Tibial artery (tissue), 4 donors: ENCODE measurements at regions not wholly inside any gene's neighbourhood (a gene's known extent, or its start where the extent isn't known, plus 50 kb on each side); places are given as distances from the start of the nearest gene placed in this dataset.

ENCODE experiments used
- DNase-seq, 2 donors: peaks; one replicate each; pipeline ENCODE4 v3.0.0-alpha.2; 2019
- H3K27ac ChIP-seq, 2 donors: fragments of 200-600 bp; sonication (generic) in 1 of 2; 1 replicate in 1 of 2; 2 replicates in 1 of 2; pipeline ENCODE4 v1.5.1; 2018 to 2019; ENCODE audit warnings: mild to moderate bottlenecking in 1 of 2
- H3K27me3 ChIP-seq, 2 donors: fragments of 200-600 bp; sonication (generic) in 1 of 2; one replicate each; pipeline versions ENCODE4 v1.5.1 to v1.6.0; 2016 to 2019
- H3K36me3 ChIP-seq, 3 donors: fragments of 200-600 bp; sonication (generic) in 2 of 3; one replicate each; pipeline ENCODE4 v1.5.1; 2016 to 2019; ENCODE audit warnings: mild to moderate bottlenecking in 2 of 3
- H3K4me1 ChIP-seq, 4 donors: fragments of 200-600 bp; sonication (generic) in 2 of 4; 1 replicate in 3 of 4; 2 replicates in 1 of 4; pipeline ENCODE4 v1.5.1; 2016 to 2019
- H3K4me3 ChIP-seq, 2 donors: fragments of 200-600 bp; sonication (generic) in 1 of 2; 1 replicate in 1 of 2; 2 replicates in 1 of 2; pipeline ENCODE4 v1.5.1; 2018 to 2019; ENCODE audit warnings: mild to moderate bottlenecking in 2 of 2
- H3K9me3 ChIP-seq, 3 donors: fragments of 200-600 bp; sonication (generic) in 1 of 3; one replicate each; pipeline ENCODE4 v1.5.1; 2016 to 2019
- CTCF ChIP-seq, 2 experiments: fragments of 200-600 bp in 1 of 2; fragments of 450-650 bp in 1 of 2; IDR thresholded peaks; one replicate each; pipeline ENCODE4 v1.5.1; 2017 to 2019; ENCODE audit warnings: antibody characterized with exemption in 2 of 2, mild to moderate bottlenecking in 1 of 2, moderate library complexity in 1 of 2
- intact Hi-C: fragments of 100-400 bp; cut with DNase I; formaldehyde crosslinking; loops from one replicate; pipeline ENCODE4 v1.15.0; 2023; ENCODE audit warnings: low total_unique reads

DNA sequence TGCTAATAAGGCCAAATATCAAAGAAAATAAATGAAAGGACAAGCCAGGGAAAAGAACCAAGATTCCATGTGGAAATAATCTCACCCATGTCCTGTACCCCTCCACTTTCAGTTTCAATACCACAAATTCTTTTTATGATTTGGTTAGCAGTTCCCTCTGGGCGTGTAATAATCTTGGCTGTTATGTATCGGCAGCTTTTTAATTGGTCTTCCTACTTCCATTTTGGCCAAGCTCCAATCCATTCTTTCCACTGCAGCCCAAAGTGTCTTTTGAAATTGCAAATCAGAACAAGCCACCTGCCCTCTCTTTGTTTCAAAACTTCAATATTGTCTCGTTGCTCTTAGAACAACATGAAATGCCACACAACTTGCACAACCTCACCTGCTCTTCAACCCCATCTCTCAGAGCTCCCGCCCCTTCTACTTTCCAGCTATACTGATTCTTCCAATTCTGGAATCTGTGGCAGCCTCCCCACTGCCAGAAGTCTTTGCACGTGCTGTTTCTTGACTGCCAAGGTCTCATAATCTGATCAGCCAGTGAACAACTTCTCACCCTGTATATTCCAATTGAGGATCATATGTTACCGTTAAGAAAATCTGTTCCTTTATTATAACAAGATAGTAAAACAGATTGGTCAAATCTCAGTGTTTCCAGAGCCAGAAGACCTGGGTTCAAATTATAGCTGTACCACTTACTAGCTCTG is 354.5 kb downstream of the CBLN4 start:
- Histone ChIP-seq H3K36me3 (no peaks in the 10 kb centered on the region), H3K4me1 (no peaks in the 10 kb centered on the region), H3K27ac (no peak overlapping the region), H3K9me3 (peaks cover 0 to 4% (median 0%) of the 10 kb centered on the region in 3 donors), H3K4me3 (no peak overlapping the region), H3K27me3 (no peaks in the 10 kb centered on the region)
- no peak for DNase-seq
- intact Hi-C loops, result no loop called here
- no peak for TF ChIP-seq CTCF (IDR thresholded peaks at IDR 0.05)

GRCh38 chr20:55649254-55649653 is 356.1 kb downstream of the CBLN4 start:
- no peak overlapping the region for H3K27ac ChIP-seq
- no peak for DNase-seq
- H3K4me3 ChIP-seq, result no peak overlapping the region
- intact Hi-C loops, result no loop called here
- no peak for TF ChIP-seq CTCF (IDR thresholded peaks at IDR 0.05)
- peaks cover 0 to 4% (median 0%) of the 10 kb centered on the region in 3 donors for H3K9me3 ChIP-seq
- no peaks in the 10 kb centered on the region for H3K36me3 ChIP-seq
- no peaks in the 10 kb centered on the region for H3K4me1 ChIP-seq
- H3K27me3 ChIP-seq, result no peaks in the 10 kb centered on the region

DNA sequence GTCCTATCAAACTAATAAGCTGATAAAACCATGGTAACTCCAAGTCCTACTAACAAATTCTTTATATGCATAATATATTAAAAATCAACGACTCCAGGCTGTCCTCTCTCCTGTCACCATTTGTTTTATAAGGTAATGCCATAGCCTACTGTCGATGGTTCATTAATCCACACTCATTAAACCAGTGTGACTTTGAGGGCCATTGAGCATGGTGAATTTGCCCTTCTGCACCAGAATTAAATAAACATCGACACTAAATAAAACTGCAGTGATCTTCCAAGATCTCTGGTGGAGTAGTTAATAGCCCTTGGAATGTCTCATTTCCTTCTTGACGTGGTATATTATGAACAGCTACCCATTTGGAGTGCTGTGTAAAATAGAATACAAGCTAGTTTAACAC is 358.5 kb downstream of the CBLN4 start:
- intact Hi-C loops, result no loop called here
- no peak for DNase-seq

DNA sequence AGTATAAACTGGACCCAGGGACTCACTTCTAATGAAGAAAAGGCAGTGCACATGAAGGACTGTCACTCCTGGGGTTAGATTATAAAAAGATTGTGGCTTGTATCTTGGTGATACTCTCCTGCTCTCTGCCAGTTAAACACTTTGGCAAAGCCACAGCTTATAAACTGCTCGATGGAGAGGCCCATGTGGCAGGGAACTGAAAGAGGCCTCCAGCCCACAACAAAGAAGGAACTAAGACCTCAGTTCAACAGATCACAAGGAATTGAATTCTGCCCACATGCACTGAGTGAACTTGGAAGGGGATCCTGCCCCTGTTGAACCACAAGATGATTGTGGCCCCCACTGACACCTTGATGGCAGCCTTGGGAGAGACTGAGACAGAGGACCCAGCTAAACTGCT is 363.8 kb downstream of the CBLN4 start:
- no peaks in the 10 kb centered on the region for H3K36me3 ChIP-seq
- no peak for TF ChIP-seq CTCF (IDR thresholded peaks at IDR 0.05)
- no peaks in the 10 kb centered on the region for H3K4me1 ChIP-seq
- no peak for DNase-seq
- H3K9me3 ChIP-seq, result no peaks in the 10 kb centered on the region
- intact Hi-C loops, result no loop called here
- no peak overlapping the region for H3K27ac ChIP-seq
- H3K4me3 ChIP-seq, result no peak overlapping the region
- H3K27me3 ChIP-seq, result no peaks in the 10 kb centered on the region

More for the DNA sequence above, 358.5 kb downstream of the CBLN4 start:
- no peak for TF ChIP-seq CTCF (IDR thresholded peaks at IDR 0.05)
- Histone ChIP-seq H3K27ac (no peak overlapping the region), H3K4me1 (no peaks in the 10 kb centered on the region), H3K36me3 (no peaks in the 10 kb centered on the region), H3K9me3 (peaks cover 0 to 4% (median 0%) of the 10 kb centered on the region in 3 donors), H3K4me3 (no peak overlapping the region), H3K27me3 (no peaks in the 10 kb centered on the region)

DNA sequence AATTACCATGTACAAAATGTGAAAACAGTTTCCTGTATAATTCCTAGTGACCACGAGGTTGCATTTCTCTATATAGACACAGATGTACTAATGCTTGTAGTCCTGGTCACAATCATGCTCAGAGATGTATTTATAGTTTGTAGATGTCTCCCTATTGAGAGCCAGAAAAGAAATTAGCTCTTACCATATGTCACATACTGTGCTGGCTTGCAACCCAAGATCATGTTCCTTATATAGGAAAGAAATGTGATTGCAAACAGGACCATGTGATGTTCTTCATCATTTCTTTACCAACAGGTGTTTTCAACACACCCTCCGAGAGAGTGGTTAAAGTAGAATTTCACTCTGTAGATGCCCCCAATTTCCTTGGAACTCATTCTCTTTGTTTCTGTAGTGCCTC is 369.4 kb downstream of the CBLN4 start:
- intact Hi-C loops, result no loop called here
- no peak for DNase-seq

More for the DNA sequence above, 369.4 kb downstream of the CBLN4 start:
- H3K9me3 ChIP-seq, result no peaks in the 10 kb centered on the region
- H3K36me3 ChIP-seq, result no peaks in the 10 kb centered on the region
- no peak for TF ChIP-seq CTCF (IDR thresholded peaks at IDR 0.05)
- no peak overlapping the region for H3K27ac ChIP-seq
- no peaks in the 10 kb centered on the region for H3K27me3 ChIP-seq
- H3K4me1 ChIP-seq, result no peaks in the 10 kb centered on the region
- H3K4me3 ChIP-seq, result no peak overlapping the region
